Mesodermal cell (in vitro differentiated cells): ENCODE measurements at regions not wholly inside any gene's neighbourhood (a gene's known extent, or its start where the extent isn't known, plus 50 kb on each side); places are given as distances from the start of the nearest gene placed in this dataset.

Experiments used
- H3K27ac ChIP-seq: 2 replicates; pipeline ENCODE4 v1.7.0; 2013; ENCODE audit warnings: mild to moderate bottlenecking, low read depth, low read length, moderate library complexity; ENCODE audit not compliant: severe bottlenecking
- H3K36me3 ChIP-seq: 2 replicates; pipeline ENCODE4 v1.7.1; 2013; ENCODE audit warnings: mild to moderate bottlenecking, low read length, moderate library complexity; ENCODE audit not compliant: control insufficient read depth, insufficient read depth
- H3K4me1 ChIP-seq: one replicate; pipeline ENCODE4 v1.7.1; 2013; ENCODE audit warnings: mild to moderate bottlenecking, low read length; ENCODE audit not compliant: insufficient read depth, control insufficient read depth, poor library complexity, severe bottlenecking
- H3K4me3 ChIP-seq: 2 replicates; pipeline ENCODE4 v1.7.0; 2013; ENCODE audit warnings: low read length, control low read depth, mild to moderate bottlenecking; ENCODE audit not compliant: insufficient read depth, poor library complexity, severe bottlenecking; ENCODE audit errors: extremely low read depth
- H3K9me3 ChIP-seq: 2 replicates; pipeline ENCODE4 v1.7.1; 2013; ENCODE audit warnings: mild to moderate bottlenecking, low read length, moderate library complexity; ENCODE audit not compliant: control insufficient read depth
- WGBS, 2 experiments: methylation state at CpG; one replicate each; pipeline ENCODE4 v1.1.5; 2013; ENCODE audit warnings: missing lambda C conversion rate in 2 of 2; ENCODE audit not compliant: insufficient coverage in 2 of 2; 5-methylcytosine and 5-hydroxymethylcytosine counted together

DNA sequence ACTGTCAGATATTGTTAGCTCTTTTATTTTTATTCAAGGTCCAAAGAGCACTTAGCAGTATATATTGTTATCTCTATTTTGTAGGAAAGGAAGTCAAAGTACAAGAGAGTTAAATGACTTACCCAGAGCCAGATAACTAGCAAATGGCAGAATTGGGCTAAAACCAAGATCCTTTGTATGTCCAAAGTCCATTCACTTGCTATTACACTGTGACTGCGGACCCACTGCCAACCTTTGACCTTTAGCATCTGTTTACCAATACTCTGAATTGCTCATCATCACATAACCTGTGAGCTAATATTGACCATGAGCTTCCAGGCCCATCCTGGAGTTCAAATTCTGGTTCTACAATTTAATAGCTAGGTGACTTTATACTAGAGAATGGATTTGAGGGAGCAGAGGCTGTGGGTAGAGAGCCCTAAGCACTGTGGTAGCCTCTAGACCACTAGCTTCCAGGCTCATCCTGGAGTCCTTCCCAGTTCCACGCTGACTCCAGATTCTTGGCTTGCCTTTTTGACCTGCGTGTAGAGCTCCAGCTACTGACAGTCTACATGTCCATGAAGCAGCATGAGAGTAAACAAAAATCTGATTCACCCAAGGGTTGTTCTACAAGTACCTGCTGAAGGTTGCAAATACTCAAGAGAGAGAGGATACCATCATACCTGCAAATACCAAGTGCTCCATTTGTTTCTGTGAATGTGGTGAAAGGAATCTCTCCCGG lies 424.0 kb downstream of the SH3GL2 start:
- no peak overlapping the region for H3K27ac ChIP-seq
- no peaks in the 10 kb centered on the region for H3K36me3 ChIP-seq
- 91 to 96% methylated on average over 3 to 4 of the region's 4 CpGs for WGBS, 2 experiments
- H3K4me3 ChIP-seq: no peak overlapping the region
- H3K9me3 ChIP-seq: no peaks in the 10 kb centered on the region
- H3K4me1 ChIP-seq: no peaks in the 10 kb centered on the region

DNA sequence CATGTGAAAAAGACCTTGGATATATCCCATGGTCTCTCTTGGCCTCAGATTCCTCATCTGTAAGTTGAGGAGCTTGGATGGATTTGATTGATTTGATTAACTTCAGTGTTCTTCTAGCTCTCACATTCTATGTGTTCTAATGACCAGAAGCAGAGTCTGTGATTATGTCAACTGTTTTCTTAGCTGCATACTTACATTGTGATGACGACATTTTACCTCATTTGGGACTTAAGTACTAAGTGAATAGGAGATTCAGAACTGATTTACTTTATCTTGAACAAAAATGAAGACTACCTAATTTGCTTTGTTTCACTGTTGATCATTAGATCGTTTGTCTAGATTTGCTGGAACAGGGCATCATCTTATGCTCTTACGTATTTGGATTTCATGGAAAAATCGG lies 427.7 kb downstream of the SH3GL2 start:
- no peaks in the 10 kb centered on the region for H3K4me1 ChIP-seq
- no peaks in the 10 kb centered on the region for H3K36me3 ChIP-seq
- no peak overlapping the region for H3K4me3 ChIP-seq
- H3K27ac ChIP-seq: no peak overlapping the region
- no peaks in the 10 kb centered on the region for H3K9me3 ChIP-seq
- WGBS, 2 experiments: 100% methylated on average over 1 of the region's 4 CpGs; no CpG with 5 or more reads in 1 of the 2 experiments

DNA sequence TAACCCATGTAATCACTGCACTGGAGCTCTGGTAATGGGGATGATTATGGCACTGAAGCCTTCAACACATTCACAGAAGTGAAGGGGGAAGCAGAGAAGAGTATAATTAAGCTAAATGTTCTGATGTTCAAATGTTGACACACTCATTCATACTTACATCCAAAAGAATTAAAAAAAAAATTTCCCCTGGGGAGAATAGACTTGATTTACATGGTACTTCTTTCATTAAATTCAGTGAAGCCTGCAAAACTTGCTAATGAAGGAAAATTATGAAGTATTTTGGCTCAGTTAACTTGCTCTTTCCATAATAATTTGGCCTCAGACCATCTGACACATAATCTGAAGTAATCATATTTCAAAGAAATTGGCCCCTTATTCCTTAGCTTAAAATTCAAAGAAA lies 428.8 kb downstream of the SH3GL2 start:
- Histone ChIP-seq H3K4me3 (no peak overlapping the region), H3K27ac (no peak overlapping the region), H3K9me3 (no peaks in the 10 kb centered on the region), H3K4me1 (no peaks in the 10 kb centered on the region), H3K36me3 (no peaks in the 10 kb centered on the region)

DNA sequence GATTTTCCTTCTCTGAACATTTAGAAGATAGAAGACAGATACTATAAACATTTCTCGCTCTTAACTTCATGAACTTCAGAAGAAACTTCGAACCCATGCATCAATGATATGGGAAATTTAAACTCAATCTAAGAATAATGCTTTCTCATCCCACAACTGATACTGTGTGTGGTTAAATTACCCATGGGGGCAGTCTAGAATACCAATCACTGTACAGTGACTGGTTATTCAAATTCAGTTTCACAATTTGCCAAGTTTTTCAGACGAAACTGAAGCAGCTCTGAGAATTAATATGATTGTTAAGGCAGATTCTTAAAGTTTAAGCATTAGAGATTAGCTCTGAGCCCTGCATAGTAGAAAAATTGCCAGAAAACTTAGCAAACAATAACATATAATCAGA lies 431.0 kb downstream of the SH3GL2 start:
- Histone ChIP-seq H3K4me1 (no peaks in the 10 kb centered on the region), H3K9me3 (no peaks in the 10 kb centered on the region), H3K4me3 (no peak overlapping the region), H3K36me3 (no peaks in the 10 kb centered on the region), H3K27ac (no peak overlapping the region)
- WGBS, 2 experiments: no CpG with 5 or more reads among the region's 3 CpGs

DNA sequence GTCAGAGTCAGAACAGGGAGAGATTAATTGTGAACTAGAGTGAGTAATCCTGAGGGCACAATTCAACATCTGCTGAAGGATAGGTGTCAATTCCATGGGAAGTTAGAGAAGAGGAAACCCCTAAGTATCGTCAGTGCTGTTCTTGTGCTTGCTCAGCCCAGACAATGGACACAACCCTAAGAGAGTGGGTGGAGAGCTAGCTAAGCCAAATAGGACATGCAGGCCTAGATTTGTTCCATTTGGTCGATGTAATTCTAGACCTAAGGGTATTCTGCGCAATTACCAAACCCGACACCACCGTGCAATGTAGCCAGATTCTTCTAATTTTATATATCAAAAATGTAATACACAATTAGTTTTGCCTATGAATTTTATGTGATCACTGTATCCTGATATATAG lies 431.6 kb downstream of the SH3GL2 start:
- Histone ChIP-seq H3K9me3 (no peaks in the 10 kb centered on the region), H3K36me3 (no peaks in the 10 kb centered on the region), H3K4me1 (no peaks in the 10 kb centered on the region), H3K4me3 (no peak overlapping the region), H3K27ac (no peak overlapping the region)
- 60 to 90% methylated on average over 1 to 3 of the region's 5 CpGs for WGBS, 2 experiments

DNA sequence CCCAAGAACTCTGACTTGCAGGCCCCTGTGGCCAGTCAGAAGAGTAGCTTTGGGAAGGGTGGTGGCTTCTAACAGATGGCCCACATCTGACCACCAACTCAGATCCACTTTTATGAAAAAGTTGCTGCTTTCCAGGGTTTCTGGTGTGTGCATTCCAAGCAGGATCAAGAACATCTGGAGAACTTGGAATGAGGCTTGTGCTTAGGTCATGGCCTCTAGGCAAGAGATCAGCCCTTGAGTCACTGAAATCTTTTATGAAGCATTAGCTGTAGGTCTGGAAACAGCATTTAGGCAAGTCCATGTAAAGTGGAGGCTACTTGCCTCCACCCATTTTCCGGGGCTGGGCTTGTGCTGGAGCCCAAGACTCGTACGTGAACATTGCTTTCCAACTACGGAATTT lies 433.3 kb downstream of the SH3GL2 start:
- Histone ChIP-seq H3K27ac (no peak overlapping the region), H3K4me3 (no peak overlapping the region), H3K4me1 (no peaks in the 10 kb centered on the region), H3K9me3 (no peaks in the 10 kb centered on the region), H3K36me3 (no peaks in the 10 kb centered on the region)
- WGBS, 2 experiments: 88 to 92% methylated on average over 4 of the region's 4 CpGs

DNA sequence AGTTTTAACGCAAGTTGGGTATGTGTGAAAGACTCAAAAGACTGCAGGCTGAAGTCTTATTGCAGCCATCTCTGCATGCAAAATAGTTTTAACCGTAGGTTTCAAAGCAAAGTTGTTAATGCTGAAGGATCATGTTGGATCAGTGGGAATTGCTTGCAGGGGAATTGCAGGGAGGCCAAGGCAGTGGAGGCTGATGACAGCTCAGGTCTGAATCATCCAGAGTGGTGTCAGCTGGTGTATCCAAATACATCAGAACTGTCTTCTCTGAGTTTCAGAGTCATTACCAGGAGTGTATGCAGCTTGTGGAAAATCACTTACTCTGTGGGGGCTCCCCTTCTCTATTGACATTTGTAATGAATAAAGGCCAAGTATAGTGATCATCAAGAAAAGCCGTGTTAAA lies 435.7 kb downstream of the SH3GL2 start:
- no peak overlapping the region for H3K4me3 ChIP-seq
- no peaks in the 10 kb centered on the region for H3K4me1 ChIP-seq
- H3K36me3 ChIP-seq: no peaks in the 10 kb centered on the region
- 88 to 91% methylated on average over 1 to 2 of the region's 3 CpGs for WGBS, 2 experiments
- H3K27ac ChIP-seq: no peak overlapping the region
- H3K9me3 ChIP-seq: no peaks in the 10 kb centered on the region

DNA sequence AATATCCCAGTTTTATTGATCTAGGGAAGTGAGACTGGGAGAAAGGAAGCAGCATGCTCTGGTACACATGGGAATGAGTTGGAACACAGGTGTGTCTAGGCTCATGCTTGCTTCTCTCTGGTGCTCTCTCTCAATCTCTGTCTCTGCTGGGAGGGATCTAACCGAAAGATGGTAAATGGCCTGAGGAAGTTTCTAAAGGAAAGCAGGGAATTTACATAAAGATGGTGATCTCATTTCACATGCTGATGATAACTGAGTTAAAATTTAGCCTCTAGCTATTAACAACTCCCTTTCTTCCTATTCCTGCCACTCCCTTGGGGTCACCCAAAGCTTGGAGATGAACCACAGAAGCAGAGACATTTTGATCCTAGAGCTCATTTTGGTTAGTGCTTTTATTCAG lies 436.2 kb downstream of the SH3GL2 start:
- H3K36me3 ChIP-seq: no peaks in the 10 kb centered on the region
- H3K27ac ChIP-seq: no peak overlapping the region
- 60% methylated on average over 1 of the region's 1 CpG; no CpG with 5 or more reads in 1 of the 2 experiments for WGBS, 2 experiments
- no peak overlapping the region for H3K4me3 ChIP-seq
- H3K4me1 ChIP-seq: no peaks in the 10 kb centered on the region
- H3K9me3 ChIP-seq: no peaks in the 10 kb centered on the region

DNA sequence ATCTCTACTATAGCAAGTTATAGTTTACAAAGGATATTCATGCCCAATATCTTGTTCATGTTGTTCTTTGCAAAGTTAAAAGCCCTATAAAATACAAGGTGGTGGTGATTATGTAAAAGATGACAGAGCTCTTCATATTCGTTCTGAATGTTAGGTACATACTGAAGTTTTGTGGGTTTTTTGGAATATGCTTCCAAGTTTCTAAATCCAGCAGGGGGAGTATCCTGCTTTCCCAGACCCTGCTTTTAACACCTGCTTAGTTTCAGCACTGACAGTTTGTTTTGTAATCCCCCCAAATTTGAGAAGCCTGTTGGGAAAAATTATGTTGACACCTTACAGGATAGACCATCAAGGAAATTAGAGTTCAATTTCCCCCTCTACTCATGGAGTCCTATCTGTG lies 438.3 kb downstream of the SH3GL2 start:
- WGBS, 2 experiments: no CpG with 5 or more reads among the region's 1 CpG
- Histone ChIP-seq H3K36me3 (no peaks in the 10 kb centered on the region), H3K27ac (no peak overlapping the region), H3K4me3 (no peak overlapping the region), H3K4me1 (no peaks in the 10 kb centered on the region), H3K9me3 (no peaks in the 10 kb centered on the region)

DNA sequence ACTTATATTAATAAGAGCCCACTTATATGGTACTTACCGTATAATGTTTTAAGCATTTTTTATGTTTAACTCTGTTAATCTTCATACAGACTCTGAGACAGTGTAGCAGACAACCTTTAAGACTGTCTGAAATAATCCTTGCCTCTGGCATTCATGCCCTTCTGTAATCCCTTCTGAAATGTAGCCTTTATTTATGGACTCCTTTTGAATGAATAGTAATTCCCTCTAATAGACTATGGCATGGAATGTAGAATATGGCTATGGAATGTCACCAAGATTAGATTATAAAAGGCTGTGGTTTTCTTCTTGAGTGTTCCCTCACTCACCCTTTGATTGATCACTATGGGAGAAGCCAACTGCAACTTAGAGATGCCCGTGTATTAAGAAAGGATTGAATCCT lies 439.4 kb downstream of the SH3GL2 start:
- H3K4me1 ChIP-seq: no peaks in the 10 kb centered on the region
- no CpG with 5 or more reads among the region's 2 CpGs for WGBS, 2 experiments
- H3K9me3 ChIP-seq: no peaks in the 10 kb centered on the region
- H3K4me3 ChIP-seq: no peak overlapping the region
- H3K36me3 ChIP-seq: no peaks in the 10 kb centered on the region
- H3K27ac ChIP-seq: no peak overlapping the region

DNA sequence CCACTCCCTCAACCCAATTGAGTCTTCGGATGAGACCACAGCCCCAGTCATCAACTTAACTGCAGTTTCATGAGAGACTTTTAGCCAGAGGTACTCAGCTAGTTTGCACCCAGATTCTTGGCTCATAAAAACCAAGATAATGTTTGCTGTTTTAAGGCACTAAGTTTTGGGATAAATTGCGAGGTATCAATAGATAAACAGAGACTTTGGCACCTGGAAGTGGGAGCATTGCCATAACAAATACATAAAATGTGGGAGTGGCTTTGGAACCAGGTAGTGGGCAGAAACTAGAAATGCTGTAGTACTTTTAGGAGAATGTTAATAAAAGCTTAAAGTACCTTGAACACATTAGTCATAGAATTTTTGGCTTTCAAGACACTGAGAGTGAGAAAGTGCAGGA lies 439.8 kb downstream of the SH3GL2 start:
- no peaks in the 10 kb centered on the region for H3K9me3 ChIP-seq
- no peaks in the 10 kb centered on the region for H3K36me3 ChIP-seq
- WGBS, 2 experiments: 70 to 85% methylated on average over 1 to 2 of the region's 2 CpGs
- H3K27ac ChIP-seq: no peak overlapping the region
- H3K4me1 ChIP-seq: no peaks in the 10 kb centered on the region
- no peak overlapping the region for H3K4me3 ChIP-seq
